HEK293 (cell line): ENCODE measurements at regions not wholly inside any gene's neighbourhood (a gene's known extent, or its start where the extent isn't known, plus 50 kb on each side); places are given as distances from the start of the nearest gene placed in this dataset.

Experiments used
- SP3 ChIP-seq: fragments of 450-650 bp; formaldehyde crosslinking; IDR thresholded peaks from 2 replicates; pipeline ENCODE4 v1.5.1; 2016; ENCODE audit warnings: missing biosample characterization, missing genetic modification characterization
- TCF7L2 ChIP-seq: IDR thresholded peaks from 2 replicates; pipeline ENCODE4 v1.6.1; 2011; ENCODE audit warnings: low read depth, mild to moderate bottlenecking, inconsistent platforms, low read length, moderate library complexity, borderline replicate concordance
- ZNF169 ChIP-seq: fragments of 450-650 bp; formaldehyde crosslinking; IDR thresholded peaks from 2 replicates; pipeline ENCODE4 v1.5.1; 2016; ENCODE audit warnings: missing biosample characterization, missing genetic modification characterization
- ZNF548 ChIP-seq: fragments of 450-650 bp; formaldehyde crosslinking; IDR thresholded peaks from 2 replicates; pipeline ENCODE4 v1.5.1; 2016; ENCODE audit warnings: missing biosample characterization, missing genetic modification characterization
- TF ChIP-seq, protein P1 (sequence below): fragments of 450-650 bp; formaldehyde crosslinking; IDR thresholded peaks from 2 replicates; pipeline ENCODE4 v1.5.1; 2016; ENCODE audit warnings: missing biosample characterization, missing genetic modification characterization

DNA sequence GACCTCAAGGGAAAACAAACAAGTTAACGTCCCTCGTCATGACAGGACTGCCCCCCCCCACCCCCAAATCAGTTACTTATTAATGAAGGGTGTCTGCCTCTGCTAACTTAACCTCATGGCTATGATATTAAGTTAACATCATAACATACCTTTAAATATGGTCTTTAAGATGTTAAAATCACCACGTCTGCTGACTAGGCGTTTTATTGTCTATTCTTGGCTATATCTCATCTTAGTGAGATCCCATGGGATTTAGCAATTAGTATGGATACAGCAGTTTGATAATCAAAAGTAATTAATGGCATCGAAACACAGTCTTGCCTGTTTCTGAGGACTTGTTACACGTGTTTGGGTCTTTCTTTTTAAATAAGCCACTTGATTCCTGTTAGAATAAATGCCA, 186.9 kb downstream of the FOXB1 start:
- TF ChIP-seq TCF7L2 (no peak), ZNF169 (tag by site-specific recombination) (no peak), ZNF548 (tag by site-specific recombination) (no peak), SP3 (tag by site-specific recombination) (no peak)
- TF ChIP-seq, protein P1, sequence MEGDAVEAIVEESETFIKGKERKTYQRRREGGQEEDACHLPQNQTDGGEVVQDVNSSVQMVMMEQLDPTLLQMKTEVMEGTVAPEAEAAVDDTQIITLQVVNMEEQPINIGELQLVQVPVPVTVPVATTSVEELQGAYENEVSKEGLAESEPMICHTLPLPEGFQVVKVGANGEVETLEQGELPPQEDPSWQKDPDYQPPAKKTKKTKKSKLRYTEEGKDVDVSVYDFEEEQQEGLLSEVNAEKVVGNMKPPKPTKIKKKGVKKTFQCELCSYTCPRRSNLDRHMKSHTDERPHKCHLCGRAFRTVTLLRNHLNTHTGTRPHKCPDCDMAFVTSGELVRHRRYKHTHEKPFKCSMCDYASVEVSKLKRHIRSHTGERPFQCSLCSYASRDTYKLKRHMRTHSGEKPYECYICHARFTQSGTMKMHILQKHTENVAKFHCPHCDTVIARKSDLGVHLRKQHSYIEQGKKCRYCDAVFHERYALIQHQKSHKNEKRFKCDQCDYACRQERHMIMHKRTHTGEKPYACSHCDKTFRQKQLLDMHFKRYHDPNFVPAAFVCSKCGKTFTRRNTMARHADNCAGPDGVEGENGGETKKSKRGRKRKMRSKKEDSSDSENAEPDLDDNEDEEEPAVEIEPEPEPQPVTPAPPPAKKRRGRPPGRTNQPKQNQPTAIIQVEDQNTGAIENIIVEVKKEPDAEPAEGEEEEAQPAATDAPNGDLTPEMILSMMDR: no peak
